Activated CD4-positive, alpha-beta T cell treated with anti-CD3 and anti-CD28 coated beads for 24 hours (primary cell): ENCODE measurements at regions not wholly inside any gene's neighbourhood (a gene's known extent, or its start where the extent isn't known, plus 50 kb on each side); places are given as distances from the start of the nearest gene placed in this dataset.

Experiments
- DNase-seq, 2 donors: peaks; one replicate each; pipeline ENCODE4 v3.0.0-alpha.2; 2020; ENCODE audit warnings: low read depth in 2 of 2

DNA sequence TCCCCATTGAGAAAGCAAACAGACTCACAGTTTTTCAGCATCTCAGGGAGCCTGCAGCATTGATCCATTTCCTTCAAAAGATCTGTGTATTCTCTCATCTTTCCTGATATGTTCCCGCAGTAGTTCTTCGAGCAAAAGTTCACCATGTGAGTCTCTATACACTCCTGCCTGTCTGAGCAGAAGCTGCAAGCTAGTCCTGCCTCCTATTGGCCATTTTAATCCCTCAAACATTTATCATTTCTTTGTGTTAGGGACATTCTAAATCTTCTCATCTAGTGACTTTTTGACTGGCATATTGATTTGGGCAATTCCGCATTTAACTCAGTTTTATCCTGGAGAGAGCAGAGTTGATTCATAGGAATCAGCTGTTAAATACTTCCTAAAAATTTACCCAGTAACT, 660.4 kb upstream of the KLF12 start:
- no peak for DNase-seq

DNA sequence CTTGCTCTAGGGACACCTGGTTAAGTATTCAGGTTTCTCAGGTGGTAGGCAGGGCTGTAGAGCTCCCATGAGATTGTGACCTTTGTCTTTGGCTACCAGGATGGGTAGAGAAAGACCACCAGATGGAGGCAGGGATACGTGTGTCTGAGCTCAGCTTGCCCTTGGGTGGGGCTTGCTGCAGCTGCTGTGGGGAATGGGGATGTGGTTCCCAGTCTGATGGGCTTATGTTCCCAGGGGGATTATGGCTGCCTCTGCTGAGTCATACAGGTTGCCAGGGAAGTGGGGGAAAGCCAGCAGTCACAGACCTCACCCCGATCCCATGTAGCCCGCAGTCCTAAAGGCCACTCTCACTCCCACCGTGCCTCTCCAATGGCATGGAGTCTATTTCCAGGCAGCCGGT, 659.9 kb upstream of the KLF12 start:
- no peak for DNase-seq

DNA sequence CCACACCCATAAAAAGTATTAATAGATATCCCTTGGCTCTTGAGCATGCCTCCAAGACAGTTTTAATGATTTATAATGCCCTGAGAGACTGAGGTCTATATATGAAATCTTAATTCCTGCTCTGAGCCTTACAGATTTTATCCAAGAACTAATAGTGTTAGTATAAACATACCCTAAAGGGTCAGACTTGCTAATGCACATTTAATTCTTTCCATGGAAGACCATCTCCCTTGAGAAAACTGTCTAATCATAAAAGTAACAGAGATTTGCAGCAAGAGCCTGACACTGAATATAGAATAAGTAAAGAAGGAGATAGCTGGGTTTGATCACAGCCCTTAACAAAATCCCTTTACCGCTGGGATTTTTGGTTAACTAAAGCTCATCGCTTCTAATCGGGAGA, 650.8 kb upstream of the KLF12 start:
- DNase-seq = no peak

DNA sequence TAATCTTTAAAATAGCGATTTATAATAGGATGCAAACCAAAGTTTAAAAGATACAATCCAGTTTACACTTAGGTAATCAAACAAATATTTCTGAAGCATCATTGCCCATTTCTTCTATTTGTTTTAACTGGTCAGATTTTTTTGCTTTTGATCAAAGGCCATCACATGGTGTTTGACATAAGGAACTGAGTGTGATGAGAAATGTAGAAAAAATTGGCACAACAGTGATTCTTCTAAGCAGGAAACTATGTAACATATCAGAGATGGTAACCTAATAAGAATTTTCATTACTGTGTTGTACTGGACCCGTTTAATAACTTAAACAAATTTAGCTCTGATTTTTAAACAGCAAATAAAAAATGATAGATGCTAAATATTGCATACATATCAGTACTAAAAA, 644.7 kb upstream of the KLF12 start:
- no peak for DNase-seq

DNA sequence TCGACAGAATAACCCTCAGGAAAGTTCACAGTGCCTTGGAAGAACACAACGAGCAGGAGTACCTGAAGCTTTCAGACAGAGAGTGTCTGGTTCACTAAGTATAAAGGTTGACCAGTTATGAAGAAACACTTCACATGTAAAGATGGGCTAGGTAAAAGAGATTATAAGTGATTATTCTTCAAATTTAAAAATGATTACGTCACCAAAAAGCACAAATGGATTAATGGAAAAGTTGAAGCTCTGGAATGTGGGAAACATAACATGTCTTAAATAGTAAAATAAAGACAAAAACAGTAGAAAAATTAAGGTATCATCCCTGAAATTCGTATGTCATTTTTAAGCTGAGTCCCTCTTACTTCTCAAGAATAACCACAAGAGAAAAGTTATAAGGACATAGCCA, 643.9 kb upstream of the KLF12 start:
- no peak for DNase-seq

DNA sequence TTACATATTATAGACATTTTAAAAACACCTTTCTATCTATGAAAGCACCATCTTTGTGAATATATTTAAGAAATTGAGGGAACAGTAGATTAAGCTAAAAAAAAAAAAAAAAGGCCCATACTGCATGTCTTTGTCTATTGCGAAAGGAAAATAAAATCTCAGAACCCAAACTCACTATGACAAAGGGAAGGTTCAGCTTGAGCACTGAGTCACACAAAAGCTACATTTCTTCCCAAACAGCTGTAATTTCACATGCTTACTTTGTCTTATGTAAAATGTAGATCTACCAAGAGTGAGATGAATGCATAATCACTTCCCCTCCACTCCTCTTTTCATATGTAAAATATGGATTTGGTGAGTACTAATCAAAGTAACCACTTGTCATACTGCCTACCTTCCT, 640.1 kb upstream of the KLF12 start:
- no peak for DNase-seq

DNA sequence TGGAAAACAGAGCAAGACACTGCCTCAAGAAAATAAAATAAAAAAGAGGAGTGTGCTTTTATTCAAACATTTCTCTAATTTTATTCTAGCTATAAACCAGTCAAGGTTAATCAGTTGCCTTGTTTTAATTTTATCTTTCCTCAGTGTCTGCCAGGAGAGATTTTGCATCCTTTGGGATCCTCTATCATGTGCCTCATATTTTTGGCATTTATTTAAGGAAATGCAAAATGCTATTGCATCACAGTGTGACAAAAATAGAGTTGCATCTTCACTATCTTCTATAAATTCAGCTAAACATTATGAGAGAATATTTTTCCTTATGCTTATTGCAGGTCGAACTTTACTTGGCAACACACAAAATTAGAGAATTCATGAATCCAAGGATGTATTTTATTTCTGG, 639.0 kb upstream of the KLF12 start:
- DNase-seq = no peak

DNA sequence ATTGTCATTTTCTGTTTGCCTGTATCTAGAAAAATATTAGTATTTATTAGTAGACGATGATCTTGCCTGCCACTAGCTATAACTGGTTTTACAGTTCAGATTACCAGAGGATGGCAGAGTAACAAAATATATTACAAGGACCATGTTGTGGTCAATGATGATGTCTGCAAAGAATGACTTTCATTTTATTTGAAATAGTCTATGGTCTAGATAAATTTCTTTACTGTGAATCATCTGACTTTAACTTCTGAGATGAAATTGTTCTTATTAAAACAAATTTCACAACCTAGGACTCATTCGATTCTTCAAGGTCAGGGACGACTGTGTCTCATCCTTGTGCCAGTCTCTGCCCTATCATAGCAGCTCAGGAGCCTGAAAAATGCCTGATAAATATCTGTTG, 637.8 kb upstream of the KLF12 start:
- DNase-seq = no peak

DNA sequence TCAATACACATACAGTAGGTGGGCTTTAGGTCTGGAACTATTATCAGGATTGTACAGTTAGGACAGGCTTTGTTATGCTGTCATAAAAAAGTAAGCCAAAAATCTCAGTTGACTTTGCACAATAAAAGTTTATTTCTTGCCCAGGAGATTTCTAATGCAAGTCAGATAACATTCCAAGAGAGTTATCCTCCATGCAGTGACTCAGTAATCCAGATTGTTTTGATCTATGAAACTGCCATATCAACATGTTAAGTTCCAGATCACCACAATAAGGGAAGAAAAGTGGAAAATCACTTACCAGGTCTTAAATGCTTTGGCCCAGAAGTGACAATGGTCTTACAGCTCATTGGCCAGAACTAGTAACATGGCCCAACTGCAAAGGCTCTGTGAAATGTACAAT, 636.2 kb upstream of the KLF12 start:
- no peak for DNase-seq

DNA sequence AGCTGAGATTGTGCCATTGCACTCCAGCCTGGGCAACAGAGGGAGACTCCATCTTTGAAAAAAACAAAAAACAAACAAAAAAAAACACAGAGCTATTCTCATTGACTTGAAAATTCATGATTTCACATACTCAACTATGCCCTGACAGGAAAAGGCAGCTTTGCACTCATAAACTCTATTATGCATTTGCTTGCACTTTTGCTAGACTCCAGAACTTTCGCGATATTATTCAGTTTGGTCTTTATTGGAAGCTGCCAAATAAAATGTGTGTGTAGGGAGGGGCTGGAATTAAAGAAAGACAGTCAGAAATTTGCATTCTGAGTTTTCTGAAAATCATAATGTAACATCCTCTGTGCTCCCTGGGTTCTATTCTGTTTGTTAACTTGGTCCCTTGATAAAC, 635.1 kb upstream of the KLF12 start:
- DNase-seq = no peak

DNA sequence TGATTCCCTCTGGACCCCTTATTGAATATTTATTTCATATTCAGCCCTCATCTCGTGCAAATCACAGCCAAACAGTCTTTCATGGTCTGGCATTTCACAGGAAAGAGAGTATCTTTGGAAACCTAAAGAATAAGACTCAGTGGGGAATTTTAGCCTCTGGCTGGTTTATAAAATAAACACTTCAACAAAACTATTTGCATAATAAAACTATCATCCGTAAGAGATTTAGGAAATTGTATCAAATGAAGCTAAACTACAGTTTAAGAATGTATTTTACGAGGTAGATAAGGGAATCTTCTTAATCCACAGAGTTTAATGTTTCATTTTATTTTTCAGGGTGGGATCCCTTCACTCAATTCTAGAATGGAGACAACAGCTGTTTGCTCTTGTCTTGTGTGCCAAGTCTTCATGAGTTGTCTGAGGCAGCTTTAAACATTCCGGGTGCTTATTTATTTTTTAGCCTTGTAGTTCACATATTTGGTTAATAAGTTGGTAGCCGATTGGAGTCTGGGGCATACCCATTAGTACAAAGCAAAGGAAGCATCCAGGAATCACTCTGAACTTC, 634.4 kb upstream of the KLF12 start:
- no peak for DNase-seq

DNA sequence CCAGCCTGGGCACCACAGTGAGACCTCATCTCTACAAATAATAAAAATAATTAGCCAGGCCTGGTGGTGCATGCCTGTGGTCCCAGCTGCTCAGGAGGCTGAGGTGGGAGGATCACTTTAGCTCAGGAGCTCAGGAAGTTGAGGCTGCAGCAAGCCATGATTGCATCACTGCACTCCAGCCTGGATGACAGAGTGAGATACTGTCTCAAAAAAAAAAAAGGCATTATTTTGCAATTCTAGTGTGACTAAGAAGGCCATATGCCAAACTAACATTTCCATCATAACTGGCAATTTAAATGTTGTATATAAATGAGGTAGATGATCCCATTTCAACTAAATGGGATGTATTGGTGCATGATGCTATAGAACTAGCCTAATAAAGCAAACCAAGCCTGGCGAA, 632.8 kb upstream of the KLF12 start:
- DNase-seq = no peak

DNA sequence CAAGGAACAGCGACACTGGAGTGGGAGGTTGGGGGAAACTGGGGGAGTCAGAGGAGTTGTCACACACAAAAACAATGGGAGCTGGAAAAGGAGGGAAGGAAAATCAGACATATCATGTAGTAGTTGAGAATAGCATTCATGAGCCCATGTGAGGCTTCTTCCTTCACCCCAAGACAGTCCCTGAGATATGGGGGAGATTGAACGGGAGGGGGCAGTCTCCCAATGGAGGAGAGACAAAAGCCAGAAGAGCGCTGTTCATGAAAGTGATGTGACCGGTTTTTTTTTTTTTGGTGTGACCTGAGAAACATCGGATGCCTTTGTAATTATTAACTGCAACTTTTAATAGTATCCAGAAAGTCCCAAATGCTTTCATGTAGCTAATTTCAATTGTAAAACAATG, 631.8 kb upstream of the KLF12 start:
- no peak for DNase-seq

DNA sequence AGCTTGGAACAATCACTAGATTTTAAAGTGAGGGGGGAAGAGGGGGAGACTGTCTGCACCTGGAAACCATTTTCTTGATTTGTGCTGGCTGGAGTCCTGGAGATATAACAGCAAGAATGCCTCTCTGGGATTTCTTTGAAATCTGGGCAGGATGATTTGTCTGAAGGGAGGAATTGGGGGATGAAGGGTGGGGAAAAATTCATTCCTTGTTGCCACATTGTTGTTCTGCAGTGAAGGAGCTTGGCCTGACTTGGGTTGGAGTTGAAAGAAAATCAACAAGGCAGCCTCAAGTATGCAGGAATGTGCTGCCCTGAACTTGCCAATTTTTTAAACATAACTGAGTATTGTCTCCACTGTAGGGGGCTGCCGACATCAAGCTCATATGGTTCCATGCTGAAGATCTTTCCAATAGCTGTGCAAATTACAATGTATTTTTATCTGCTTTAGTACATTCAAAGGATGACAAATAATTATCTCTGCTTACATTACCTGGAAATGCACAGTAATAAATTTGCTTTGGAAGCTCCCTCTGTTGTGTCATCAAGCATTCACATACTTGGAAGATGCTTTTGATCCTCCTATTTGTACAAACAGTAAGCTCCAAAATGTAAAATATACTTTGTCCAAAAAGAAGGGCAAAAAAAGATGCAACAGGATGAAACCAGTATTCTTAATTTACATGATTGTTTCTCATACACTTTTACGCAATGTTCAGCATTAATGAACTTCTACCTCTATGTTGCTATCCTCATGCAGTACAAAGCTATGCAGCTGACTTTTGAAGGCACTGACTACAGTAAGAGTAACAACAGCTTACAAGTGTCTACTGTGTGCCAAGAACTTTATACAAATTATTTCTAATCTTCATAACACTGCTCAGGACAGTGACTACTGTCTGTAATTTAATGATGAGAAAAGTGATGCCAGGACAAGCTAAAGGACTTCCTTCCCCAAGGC, 627.9 kb upstream of the KLF12 start:
- DNase-seq = no peak

DNA sequence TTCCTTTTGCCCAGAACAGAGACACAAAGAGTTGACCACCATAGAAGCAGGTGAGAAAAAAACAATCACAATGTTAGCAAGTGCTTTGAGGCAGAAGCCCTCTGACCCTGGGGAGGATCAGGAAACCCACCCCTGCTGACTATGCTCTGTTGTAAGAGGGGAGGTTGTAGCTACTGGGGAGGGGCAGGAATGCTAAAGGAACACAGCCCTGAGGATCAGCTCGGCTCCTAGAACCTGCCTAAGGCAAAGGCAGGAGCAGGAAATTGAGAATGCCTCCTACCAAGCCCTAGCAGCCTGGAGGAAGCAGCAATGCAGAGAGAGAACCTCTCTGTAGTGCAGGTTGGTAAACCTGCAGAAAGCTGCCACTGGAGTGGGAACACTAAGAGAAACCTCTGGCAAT, 624.0 kb upstream of the KLF12 start:
- DNase-seq = no peak

DNA sequence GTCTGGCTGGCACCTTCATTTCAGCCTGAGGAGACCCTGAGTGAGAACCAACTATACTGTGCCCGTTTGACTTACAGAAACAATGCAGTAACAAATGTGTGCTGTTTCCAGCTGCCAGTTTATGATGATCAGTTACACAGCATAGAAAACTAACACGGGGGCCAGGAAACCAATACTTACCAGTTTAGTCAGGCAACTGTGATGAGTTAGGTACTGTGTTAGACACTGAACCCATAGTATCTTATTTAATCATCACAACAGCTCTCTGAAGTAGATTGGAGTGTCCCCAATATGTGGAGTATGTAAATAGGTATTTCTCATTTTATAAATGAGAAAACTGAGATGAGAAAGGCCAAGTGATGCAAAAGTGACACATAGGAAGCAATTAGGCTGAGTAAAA, 620.9 kb upstream of the KLF12 start:
- no peak for DNase-seq

DNA sequence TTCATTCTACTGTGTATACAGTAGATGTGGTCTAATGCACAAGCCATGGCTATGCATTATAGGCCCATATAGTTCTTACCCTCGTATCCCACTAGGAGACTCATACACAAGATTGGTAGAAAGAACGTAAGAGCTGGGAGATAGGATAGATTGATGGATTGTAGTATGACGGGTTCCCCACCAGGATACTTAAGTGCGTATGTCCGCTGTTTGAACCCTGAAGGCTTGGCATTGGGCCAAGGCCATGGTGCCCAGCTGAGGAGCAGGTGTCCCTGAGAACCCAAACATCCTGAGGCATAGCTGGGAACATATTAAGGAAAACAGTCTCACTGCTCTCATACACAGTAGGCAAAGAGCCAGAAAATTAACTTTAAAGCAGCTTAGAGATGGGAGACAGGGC, 617.5 kb upstream of the KLF12 start:
- DNase-seq = no peak

DNA sequence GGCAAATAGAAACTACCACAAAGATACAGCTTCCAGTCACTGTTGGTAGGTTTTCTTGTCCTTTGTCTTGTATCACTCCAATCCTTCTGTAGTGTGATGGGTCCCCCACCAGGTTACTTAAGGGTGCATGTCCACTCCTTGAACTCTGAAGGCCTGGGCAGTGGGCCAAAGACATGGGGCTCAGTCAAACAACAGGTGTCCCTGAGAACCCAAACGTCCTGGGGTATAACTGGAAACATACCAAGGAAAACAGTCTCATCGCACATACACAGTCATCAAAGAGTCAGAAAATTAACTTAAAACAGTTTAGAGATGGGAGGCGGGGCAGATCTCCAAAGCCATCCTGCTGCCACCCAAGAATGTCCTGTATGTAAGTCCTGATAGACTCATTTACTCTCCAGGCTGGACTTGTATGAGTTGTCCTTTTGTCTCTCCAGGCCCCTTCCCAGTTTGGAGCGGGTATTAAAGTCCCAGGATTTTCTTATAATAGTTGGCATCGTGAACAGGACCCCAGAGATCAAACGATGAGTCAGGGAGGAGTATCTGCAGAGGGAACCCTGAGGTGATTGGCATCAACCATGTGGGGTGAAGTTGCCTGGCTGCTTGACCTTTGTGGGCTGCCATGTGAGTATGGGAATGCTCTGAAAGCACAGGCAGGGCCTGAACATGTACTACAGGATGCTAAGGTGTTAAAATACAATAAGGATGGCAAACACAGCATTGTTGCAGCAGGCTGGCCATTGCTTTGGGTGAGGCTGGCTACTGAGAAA, 613.2 kb upstream of the KLF12 start:
- DNase-seq = no peak

DNA sequence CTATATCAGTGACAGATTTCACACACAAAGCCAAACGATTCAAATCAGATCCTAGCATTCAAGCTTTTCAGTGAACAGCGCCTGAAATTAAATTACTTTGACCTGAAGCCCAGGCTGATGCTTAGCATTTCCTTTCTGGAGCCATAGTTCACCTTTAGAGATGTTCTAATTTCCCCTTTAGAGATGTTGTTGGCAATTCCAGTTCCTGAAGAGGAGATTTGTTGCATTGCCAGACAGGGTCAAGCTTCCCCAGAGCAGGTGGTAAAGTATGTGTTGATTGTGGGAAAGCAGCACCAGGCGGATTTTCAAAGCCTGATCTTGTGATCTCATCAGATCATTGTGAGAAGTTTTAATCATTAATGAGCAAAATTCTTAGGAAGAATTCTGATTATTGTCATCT, 609.8 kb upstream of the KLF12 start:
- DNase-seq = no peak

DNA sequence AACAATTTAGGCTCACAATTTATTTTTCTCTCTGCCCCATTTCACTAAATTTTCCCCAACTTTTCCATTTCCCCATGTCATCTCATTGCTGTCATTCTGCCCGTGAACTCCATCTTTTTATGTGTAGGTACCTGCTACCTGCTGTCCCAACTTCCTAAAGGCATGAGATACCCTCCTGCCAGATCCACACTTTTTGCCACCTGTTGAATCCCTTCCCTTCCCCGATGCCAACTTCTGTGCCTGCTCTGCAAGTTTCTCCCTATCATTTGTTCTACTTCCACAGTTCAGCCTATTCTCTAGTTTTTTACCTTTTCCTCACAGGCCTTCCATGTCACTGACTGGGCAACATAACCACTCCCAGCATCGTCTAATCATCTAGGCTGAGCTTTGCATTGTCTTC, 607.5 kb upstream of the KLF12 start:
- DNase-seq = no peak

DNA sequence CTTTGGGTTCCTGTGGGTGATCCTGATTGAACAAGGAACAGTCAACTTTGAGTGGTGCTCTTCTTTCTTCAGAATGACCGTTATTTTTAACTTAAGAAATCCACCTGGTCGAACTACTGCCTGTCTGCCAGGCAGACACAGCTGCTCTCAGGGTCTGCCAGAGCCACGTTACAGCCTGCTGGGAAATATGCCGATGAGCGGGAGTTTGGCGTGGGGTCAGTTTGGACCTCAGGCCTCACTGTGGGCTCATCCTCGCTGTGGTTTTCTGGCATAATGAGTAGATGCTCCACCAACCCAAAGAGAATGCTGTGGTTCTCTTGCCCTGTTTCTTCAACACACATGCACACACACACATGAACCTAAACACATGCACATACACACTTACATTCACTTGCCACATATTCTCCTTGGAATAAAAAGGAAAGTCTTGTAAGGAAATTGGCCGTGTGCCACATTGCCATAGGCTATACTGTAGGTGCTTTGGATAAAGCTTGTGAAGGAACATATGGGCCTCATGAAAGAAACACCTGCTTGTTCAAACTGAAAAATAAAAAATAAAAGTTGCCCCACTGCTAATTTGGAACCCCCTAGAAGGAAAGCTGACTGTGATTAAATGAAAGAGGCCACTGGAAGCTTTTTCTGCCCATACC, 598.7 kb upstream of the KLF12 start:
- no peak for DNase-seq

DNA sequence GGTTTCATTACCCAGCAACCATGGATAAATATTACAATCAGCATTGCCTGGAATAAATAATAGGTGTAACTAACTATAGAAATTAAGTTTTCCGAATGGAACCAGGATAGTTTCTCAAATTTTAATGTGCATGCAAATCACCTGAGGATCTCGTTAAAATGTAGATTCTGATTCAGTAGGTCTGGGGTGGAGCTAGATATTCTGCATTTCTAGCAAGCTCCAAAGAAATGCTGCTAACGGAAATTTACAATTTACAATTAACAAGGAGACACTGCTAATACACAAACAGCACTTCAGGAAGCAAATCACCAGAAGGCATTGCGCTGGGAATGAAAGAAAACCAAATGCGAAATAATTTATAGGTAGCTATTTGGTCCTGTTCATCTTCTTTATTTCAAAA, 597.5 kb upstream of the KLF12 start:
- DNase-seq = no peak
